ENCODE measurements at regions not wholly inside any gene's neighbourhood (a gene's known extent, or its start where the extent isn't known, plus 50 kb on each side); places are given as distances from the start of the nearest gene placed in this dataset.

DNA sequence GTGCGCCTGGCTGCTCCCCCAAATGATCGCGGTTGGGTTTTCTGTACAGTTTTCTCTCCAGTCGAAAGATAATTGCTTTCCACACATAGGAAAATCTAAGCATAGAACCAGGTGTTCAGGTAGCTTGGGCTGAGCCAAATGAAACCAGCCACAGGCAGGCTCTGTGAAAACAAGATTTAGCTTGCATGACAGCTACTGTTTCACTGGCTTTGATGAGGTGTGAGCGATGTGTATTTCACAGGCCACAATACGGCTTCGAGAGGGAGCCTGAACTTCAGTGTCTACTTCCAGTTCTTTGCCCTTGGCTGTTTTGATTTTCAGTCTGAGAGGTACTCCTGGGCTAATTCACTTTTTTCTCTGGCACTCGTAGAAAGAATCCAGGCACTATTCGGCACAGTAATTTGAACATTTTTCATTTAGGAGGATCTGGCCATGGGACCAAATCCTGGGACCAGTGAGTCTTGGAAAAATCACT, 110.5 kb downstream of the JCAD start:
- intact Hi-C loops (cut with micrococcal nuclease; ENCODE audit: unreplicated experiment) = loop anchor here (5.0 kb wide), 1 partner anchor 82 kb away; no protein-coding TSS in a partner anchor
- POLR2A ChIA-PET = no interaction called here

GRCh38 chr10:29947701-29948060, 111.7 kb downstream of the JCAD start:
- peak in 1 of 2 experiments; percentile 20 for DNase-seq
- TF ChIP-seq, protein P1, sequence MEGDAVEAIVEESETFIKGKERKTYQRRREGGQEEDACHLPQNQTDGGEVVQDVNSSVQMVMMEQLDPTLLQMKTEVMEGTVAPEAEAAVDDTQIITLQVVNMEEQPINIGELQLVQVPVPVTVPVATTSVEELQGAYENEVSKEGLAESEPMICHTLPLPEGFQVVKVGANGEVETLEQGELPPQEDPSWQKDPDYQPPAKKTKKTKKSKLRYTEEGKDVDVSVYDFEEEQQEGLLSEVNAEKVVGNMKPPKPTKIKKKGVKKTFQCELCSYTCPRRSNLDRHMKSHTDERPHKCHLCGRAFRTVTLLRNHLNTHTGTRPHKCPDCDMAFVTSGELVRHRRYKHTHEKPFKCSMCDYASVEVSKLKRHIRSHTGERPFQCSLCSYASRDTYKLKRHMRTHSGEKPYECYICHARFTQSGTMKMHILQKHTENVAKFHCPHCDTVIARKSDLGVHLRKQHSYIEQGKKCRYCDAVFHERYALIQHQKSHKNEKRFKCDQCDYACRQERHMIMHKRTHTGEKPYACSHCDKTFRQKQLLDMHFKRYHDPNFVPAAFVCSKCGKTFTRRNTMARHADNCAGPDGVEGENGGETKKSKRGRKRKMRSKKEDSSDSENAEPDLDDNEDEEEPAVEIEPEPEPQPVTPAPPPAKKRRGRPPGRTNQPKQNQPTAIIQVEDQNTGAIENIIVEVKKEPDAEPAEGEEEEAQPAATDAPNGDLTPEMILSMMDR (IDR thresholded peaks at IDR 0.05; ENCODE audit: insufficient read depth in 1 of 2, low read depth in 1 of 2, low read length in 1 of 2, severe bottlenecking in 1 of 2, unreplicated experiment in 1 of 2) = peak in 1 of 2 experiments; percentile 22
- Histone ChIP-seq H3K27me3 (replicated peaks; ENCODE audit: control insufficient read depth, insufficient read depth, low read length) (no peaks in the 10 kb centered on the region), H3K36me3 (ENCODE audit: control insufficient read depth, insufficient read depth, low read length) (no peaks in the 10 kb centered on the region), H3K4me1 (peaks cover 4% of the 10 kb centered on the region; the same call in 1 of the 2 replicates), H3K9me3 (no peaks in the 10 kb centered on the region), H3K4me3 (ENCODE audit: low read depth, low read length) (no peak overlapping the region)
- H3K4me3 Mint-ChIP-seq (ENCODE audit: unreplicated experiment) = no peak overlapping the region
- H3K27me3 Mint-ChIP-seq (ENCODE audit: insufficient read depth, unreplicated experiment) = no peaks in the 10 kb centered on the region
- no peak overlapping the region for H3K27ac Mint-ChIP-seq (ENCODE audit: unreplicated experiment)
- H3K9me3 Mint-ChIP-seq (ENCODE audit: unreplicated experiment) = no peaks in the 10 kb centered on the region
- H3K4me1 Mint-ChIP-seq (ENCODE audit: low read depth, unreplicated experiment) = no peaks in the 10 kb centered on the region
- intact Hi-C loops (cut with micrococcal nuclease; ENCODE audit: unreplicated experiment) = loop anchor here (5.0 kb wide), 1 partner anchor 80 kb away; no protein-coding TSS in a partner anchor
- CTCF ChIA-PET = no interaction called here
- BruUV-seq (replicated peaks) = no TSS peak
- H3K36me3 Mint-ChIP-seq (ENCODE audit: insufficient read depth, unreplicated experiment) = no peaks in the 10 kb centered on the region
- POLR2A ChIA-PET = no interaction called here

More for the DNA sequence above, 110.5 kb downstream of the JCAD start:
- TF ChIP-seq, protein P1 (IDR thresholded peaks at IDR 0.05; ENCODE audit: insufficient read depth in 1 of 2, low read depth in 1 of 2, low read length in 1 of 2, severe bottlenecking in 1 of 2, unreplicated experiment in 1 of 2) = no peak
- Histone ChIP-seq H3K4me1 (peaks cover 4% of the 10 kb centered on the region; the same call in 1 of the 2 replicates), H3K27me3 (replicated peaks; ENCODE audit: control insufficient read depth, insufficient read depth, low read length) (no peaks in the 10 kb centered on the region), H3K36me3 (ENCODE audit: control insufficient read depth, insufficient read depth, low read length) (no peaks in the 10 kb centered on the region), H3K9me3 (no peaks in the 10 kb centered on the region), H3K4me3 (ENCODE audit: low read depth, low read length) (no peak overlapping the region)
- Mint-ChIP-seq H3K27ac (ENCODE audit: unreplicated experiment) (no peak overlapping the region), H3K27me3 (ENCODE audit: insufficient read depth, unreplicated experiment) (no peaks in the 10 kb centered on the region), H3K4me3 (ENCODE audit: unreplicated experiment) (no peak overlapping the region), H3K36me3 (ENCODE audit: insufficient read depth, unreplicated experiment) (no peaks in the 10 kb centered on the region), H3K9me3 (ENCODE audit: unreplicated experiment) (no peaks in the 10 kb centered on the region), H3K4me1 (ENCODE audit: low read depth, unreplicated experiment) (no peaks in the 10 kb centered on the region)
- BruUV-seq (replicated peaks) = no TSS peak
- DNase-seq = no peak
- CTCF ChIA-PET = interaction anchor here (0.6 kb wide), 1 partner anchor 32 kb away, joined by 6 read pairs; no protein-coding TSS in a partner anchor

- H3K9me3 ChIP-seq = no peaks in the 10 kb centered on the region
- no peak overlapping the region for H3K27ac Mint-ChIP-seq (ENCODE audit: unreplicated experiment)
- no peaks in the 10 kb centered on the region for H3K27me3 Mint-ChIP-seq (ENCODE audit: insufficient read depth, unreplicated experiment)
- H3K9me3 Mint-ChIP-seq (ENCODE audit: unreplicated experiment) = no peaks in the 10 kb centered on the region
- no peak overlapping the region for H3K4me3 ChIP-seq (ENCODE audit: low read depth, low read length)
- CTCF ChIA-PET = interaction anchor here (0.6 kb wide), 1 partner anchor 205 kb away, joined by 3 read pairs; no protein-coding TSS in a partner anchor
- no peaks in the 10 kb centered on the region for H3K36me3 Mint-ChIP-seq (ENCODE audit: insufficient read depth, unreplicated experiment)
- no TSS peak for BruUV-seq (replicated peaks)
- no peaks in the 10 kb centered on the region for H3K36me3 ChIP-seq (ENCODE audit: control insufficient read depth, insufficient read depth, low read length)
- intact Hi-C loops (cut with micrococcal nuclease; ENCODE audit: unreplicated experiment) = loop anchor here (5.0 kb wide), 1 partner anchor 80 kb away; no protein-coding TSS in a partner anchor
- DNase-seq = peak in 1 of 2 experiments; percentile 13
- H3K4me3 Mint-ChIP-seq (ENCODE audit: unreplicated experiment) = no peak overlapping the region
- H3K27me3 ChIP-seq (replicated peaks; ENCODE audit: control insufficient read depth, insufficient read depth, low read length) = no peaks in the 10 kb centered on the region
- TF ChIP-seq, protein P1 (IDR thresholded peaks at IDR 0.05; ENCODE audit: insufficient read depth in 1 of 2, low read depth in 1 of 2, low read length in 1 of 2, severe bottlenecking in 1 of 2, unreplicated experiment in 1 of 2) = no peak
- no peaks in the 10 kb centered on the region for H3K4me1 Mint-ChIP-seq (ENCODE audit: low read depth, unreplicated experiment)
- POLR2A ChIA-PET = no interaction called here
- peaks cover 4% of the 10 kb centered on the region; the same call in 1 of the 2 replicates for H3K4me1 ChIP-seq
These were observed 112.3 kb downstream of the JCAD start for GRCh38 chr10:29946953-29947700.

Data from Caco-2 (cell line).